ENCODE measurements at regions not wholly inside any gene's neighbourhood (a gene's known extent, or its start where the extent isn't known, plus 50 kb on each side); places are given as distances from the start of the nearest gene placed in this dataset.

DNA sequence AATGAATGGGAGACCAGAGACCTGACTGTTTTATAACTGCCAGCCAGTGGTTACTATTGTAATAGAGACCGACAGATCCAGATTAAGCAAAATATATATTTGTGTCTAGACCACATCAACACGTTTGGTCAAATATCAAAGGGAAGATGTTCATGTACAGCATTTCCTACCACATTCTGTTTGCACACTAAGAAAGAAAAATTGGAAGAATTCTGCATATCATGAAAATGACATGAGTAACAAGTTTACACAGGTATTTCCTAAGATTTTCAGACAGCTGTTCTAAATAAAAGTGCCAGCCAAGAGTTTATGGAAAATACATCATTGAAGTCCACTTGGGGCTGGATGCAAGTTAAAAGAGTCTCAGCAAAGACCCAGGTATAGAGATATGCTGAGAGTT, 145.5 kb upstream of the ANO3 start:
- no peak for TF ChIP-seq POLR2A (IDR thresholded peaks at IDR 0.05; ENCODE audit: low read length)
- no peak for TF ChIP-seq GATA1 (IDR thresholded peaks at IDR 0.05; ENCODE audit: low read depth, low read length)

Measured in erythroblast (primary cell).